ENCODE measurements at regions not wholly inside any gene's neighbourhood (a gene's known extent, or its start where the extent isn't known, plus 50 kb on each side); places are given as distances from the start of the nearest gene placed in this dataset.

DNA sequence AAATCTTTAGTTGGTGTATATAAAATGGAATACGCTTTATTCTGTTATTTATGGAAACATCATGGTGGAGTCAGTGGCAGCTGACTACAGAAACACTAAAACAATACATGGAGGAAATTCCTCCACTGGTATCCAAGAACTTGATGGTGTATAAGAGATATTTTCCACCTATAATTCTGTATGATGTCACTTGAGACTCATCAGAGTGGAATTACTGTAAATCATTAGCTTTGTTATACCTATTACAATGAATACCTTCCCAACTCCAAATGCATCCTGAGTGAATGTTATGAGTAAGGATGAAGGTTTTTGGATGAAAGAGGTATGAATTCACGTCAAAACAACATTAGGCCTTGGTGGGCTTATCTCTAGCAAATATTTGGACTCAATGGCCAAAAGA lies 258.5 kb upstream of the SORL1-AS1 start:
- no peak overlapping the region for H3K9ac ChIP-seq (ENCODE audit: low read length)
- no peak overlapping the region for H3K4me3 ChIP-seq (replicated peaks in 1 of 2; ENCODE audit: low read depth in 1 of 2, low read length in 2 of 2)
- ChIA-PET POLR2A (no interaction called here), CTCF (no interaction called here), RAD21 (ENCODE audit: low non-redundant PET in 1 of 2, low total read pairs in 2 of 2, uncharacterized antibody in 2 of 2, unreplicated experiment in 2 of 2) (no interaction called here)
- peaks cover 0 to 23% of the 10 kb centered on the region in 2 experiments; a peak in 1 of 4 replicates for H3K4me1 ChIP-seq (ENCODE audit: control insufficient read depth in 1 of 2, insufficient read depth in 2 of 2, low read length in 2 of 2)
- H3K9me3 ChIP-seq (ENCODE audit: control insufficient read depth in 1 of 2, insufficient read depth in 1 of 2, low read depth in 1 of 2, low read length in 2 of 2) = no peaks in the 10 kb centered on the region
- no peaks in the 10 kb centered on the region for H3K36me3 ChIP-seq (ENCODE audit: control insufficient read depth in 1 of 2, insufficient read depth in 2 of 2, low read length in 2 of 2)
- no TSS peak for BruUV-seq (replicated peaks)
- H4K20me1 ChIP-seq (ENCODE audit: insufficient read depth) = no peaks in the 10 kb centered on the region
- ATAC-seq (no peak), DNase-seq (ENCODE audit: low read depth, low spot score) (no peak)
- intact Hi-C loops (cut with micrococcal nuclease) = no loop called here
- no peaks in the 10 kb centered on the region for H3K27me3 ChIP-seq (ENCODE audit: insufficient read depth, low read length)
- 0 out of 2 replicates have a peak overlapping the region, but pooled peaks have one; percentile 12 for H3K4me2 ChIP-seq (ENCODE audit: low read length)
- no peak overlapping the region for H3K27ac ChIP-seq (ENCODE audit: low read depth, low read length)
- H2AFZ ChIP-seq (ENCODE audit: low read depth, low read length, poor library complexity, severe bottlenecking) = no peak overlapping the region
- TF ChIP-seq EGR1 (IDR thresholded peaks at IDR 0.05; ENCODE audit: low read depth) (no peak), POLR2A (IDR thresholded peaks at IDR 0.05; ENCODE audit: borderline replicate concordance, extremely low read depth, insufficient read depth, insufficient read length) (no peak), FOSL1 (IDR thresholded peaks at IDR 0.05; ENCODE audit: low read depth) (no peak), ELF1 (IDR thresholded peaks at IDR 0.05; ENCODE audit: borderline replicate concordance, low read depth) (no peak), TCF7L2 (IDR thresholded peaks at IDR 0.05; ENCODE audit: borderline replicate concordance, extremely low read depth, insufficient read depth, insufficient read length) (no peak), REST (IDR thresholded peaks at IDR 0.05; ENCODE audit: low read depth) (no peak), ATF3 (IDR thresholded peaks at IDR 0.05) (no peak)
- TF ChIP-seq, protein P1, sequence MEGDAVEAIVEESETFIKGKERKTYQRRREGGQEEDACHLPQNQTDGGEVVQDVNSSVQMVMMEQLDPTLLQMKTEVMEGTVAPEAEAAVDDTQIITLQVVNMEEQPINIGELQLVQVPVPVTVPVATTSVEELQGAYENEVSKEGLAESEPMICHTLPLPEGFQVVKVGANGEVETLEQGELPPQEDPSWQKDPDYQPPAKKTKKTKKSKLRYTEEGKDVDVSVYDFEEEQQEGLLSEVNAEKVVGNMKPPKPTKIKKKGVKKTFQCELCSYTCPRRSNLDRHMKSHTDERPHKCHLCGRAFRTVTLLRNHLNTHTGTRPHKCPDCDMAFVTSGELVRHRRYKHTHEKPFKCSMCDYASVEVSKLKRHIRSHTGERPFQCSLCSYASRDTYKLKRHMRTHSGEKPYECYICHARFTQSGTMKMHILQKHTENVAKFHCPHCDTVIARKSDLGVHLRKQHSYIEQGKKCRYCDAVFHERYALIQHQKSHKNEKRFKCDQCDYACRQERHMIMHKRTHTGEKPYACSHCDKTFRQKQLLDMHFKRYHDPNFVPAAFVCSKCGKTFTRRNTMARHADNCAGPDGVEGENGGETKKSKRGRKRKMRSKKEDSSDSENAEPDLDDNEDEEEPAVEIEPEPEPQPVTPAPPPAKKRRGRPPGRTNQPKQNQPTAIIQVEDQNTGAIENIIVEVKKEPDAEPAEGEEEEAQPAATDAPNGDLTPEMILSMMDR (IDR thresholded peaks at IDR 0.05 in 2 of 3, conservative IDR thresholded peaks at IDR 0.05 in 1 of 3; ENCODE audit: borderline replicate concordance in 1 of 3, insufficient read depth in 1 of 3, low read depth in 2 of 3, low read length in 2 of 3) = no peak
- H3K79me2 ChIP-seq (ENCODE audit: insufficient read depth, low read length) = no peaks in the 10 kb centered on the region
- H3K9me2 ChIP-seq (ENCODE audit: insufficient read depth) = no peaks in the 10 kb centered on the region; the same call in 1 of the 2 replicates

Data from HCT116 (cell line).